NCI-H345 treated with DMSO at 0.1 percent for 48 hours (cell line): ENCODE measurements at regions not wholly inside any gene's neighbourhood (a gene's known extent, or its start where the extent isn't known, plus 50 kb on each side); places are given as distances from the start of the nearest gene placed in this dataset.
"Not testable (repeated sequence)": the region's sequence is repeated elsewhere in the genome, so short reads cannot be mapped to it uniquely, and the experiment has no call there.

ENCODE experiments used
- DNase-seq: peaks from one replicate; lab custom pipeline; 2025; ENCODE audit not compliant: unreplicated experiment; lab: John Stamatoyannopoulos, UW

DNA sequence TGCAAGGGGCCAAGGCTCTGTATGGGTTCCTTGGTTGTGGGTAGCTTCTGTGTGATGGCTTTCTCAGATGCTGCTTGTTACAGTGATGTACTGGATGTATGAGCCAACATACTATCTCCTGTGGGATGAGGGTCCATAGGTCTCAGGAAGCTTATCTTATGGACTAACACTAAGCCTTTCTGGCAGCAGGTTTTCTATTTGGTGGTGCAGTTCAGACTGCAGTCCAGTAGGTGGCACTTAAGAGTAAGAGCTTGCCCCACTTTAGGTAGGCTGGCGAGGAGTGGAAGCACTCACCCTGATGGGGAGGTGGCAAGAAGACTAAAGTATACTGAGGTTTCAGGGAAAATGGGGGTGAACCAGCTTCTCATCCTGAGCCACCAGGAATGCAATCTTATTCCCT is 306.7 kb upstream of the MAOA start:
- DNase-seq = no peak

DNA sequence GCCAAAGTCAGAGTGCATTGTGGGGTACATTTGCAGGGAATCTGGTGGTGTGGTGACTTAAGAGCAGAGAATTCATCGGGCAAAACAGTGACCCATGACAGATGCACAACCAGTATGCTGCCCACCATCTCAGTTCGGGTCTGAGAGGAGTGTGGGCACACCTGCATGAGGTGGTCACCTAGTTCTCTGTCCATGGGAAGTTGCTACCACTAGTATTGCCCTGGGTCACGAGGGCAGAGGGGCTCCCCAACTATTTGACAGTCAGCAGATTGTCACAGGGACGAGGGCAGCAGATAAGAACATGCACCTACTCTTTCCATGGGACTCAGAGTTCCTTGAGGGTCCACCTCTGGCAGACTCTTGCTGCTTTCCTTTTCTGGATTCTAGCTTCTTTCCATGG is 305.2 kb upstream of the MAOA start:
- no peak for DNase-seq

DNA sequence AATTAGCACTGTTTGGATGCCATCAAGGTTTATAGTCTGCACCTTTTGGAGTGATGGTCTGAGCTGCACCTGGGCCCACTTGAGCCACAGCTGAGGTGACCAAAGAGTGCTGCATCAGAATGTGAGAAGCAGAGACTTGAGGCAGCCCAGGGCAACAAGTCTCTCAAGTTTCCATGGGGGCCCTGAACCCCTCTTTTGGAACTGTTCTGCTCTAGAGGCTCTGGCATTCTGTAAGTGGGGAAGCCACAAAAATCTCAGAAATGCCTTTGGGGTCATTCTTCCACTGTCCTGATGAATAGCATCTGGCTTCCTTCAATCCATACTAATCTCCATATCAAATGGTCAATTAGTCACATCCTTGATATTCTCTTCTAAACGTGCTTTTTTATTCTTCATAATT is 298.4 kb upstream of the MAOA start:
- DNase-seq = no peak

DNA sequence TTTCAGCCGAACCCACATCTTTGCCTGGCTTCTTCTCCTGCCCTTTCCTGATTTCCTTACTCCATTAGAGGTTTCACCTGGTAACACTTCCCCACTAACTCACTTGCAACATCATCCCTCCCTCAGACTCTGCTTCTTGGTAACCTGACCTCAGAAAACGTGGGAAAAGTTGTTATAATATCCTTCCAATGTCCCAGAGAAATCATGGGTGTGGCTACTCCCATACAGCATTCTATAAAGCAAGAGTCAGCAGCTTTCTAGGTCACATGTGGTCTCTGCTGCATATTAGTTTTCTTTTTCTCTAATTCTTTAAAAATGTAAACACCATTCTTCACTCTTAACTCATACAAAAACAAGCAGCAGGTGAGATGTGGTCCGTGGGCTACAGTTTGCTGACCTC is 283.1 kb upstream of the MAOA start:
- DNase-seq = no peak

DNA sequence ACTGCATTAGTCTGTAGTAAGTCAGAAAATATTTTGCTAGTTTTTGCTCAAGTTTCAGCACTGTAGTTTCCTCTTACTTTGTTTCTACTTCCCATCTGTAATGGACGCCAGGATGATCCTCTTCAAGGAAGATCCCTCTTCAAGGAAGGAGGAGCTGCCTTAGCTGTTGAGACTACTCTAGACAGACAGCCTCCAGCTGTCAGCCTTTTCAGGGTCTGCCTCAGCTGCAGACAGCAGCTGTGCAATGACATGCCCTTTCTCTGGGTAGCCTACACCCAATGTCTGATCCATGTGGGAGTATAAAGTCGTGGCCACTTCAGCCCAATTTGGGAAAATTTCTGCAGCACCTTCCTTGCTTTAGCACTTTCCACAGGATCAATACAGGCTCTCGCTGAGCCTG is 281.0 kb upstream of the MAOA start:
- no peak for DNase-seq

DNA sequence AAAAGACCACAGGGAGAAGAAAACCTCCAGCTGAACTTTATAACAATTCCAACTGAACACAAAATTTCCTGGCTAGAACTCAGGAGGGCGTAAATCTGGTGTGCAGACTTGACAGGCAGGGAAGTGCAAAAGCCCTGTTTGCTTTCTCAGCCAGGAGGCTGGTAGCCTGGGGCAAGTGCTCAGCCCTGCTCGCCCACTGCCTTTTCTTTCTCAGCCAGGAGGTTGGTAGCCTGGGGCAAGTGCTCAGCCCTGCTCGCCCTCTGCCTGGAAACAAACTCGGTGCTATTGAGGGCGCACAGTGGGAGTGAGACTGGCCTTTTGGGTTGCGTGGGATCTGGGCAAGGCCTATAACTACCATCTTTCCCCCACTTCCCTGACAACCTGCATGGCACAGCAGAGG is 275.4 kb upstream of the MAOA start:
- no peak for DNase-seq

DNA sequence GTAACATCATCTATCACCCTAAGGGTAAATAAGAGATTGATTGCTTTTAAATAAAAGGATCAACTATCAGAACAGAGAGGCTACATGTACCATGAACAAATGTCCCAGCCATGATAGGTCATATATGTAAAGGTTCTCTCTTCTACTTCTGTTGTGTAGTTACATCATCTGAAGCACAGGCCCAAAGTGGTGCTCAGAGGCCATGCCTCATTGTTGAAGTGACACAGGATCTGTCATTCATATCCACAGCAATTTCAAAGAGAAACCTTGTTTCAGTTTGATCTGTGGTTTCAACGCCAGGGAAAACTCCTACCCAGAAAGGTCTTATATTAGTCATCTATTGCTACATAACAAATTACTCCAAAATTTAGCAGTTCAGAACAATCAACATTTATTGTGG is 269.2 kb upstream of the MAOA start:
- DNase-seq = no peak

DNA sequence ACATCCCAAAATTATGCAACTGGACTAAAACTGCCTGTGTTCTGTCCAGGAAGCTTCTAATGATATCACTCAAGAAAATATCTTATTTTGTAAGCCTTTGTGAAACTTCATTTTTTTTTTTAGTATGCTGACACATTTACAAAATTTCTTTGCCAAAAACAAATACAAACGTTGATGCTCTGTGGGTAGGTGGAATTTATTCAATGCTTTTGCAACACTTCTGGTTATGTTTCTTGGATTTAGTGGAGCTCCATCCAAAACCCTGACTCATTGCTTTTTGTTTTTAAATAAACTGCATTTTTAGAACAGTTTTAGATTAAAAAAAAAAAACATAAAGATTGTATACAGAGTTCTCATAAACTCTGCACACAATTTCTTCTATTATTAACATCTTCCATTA is 250.9 kb upstream of the MAOA start:
- DNase-seq = no peak

DNA sequence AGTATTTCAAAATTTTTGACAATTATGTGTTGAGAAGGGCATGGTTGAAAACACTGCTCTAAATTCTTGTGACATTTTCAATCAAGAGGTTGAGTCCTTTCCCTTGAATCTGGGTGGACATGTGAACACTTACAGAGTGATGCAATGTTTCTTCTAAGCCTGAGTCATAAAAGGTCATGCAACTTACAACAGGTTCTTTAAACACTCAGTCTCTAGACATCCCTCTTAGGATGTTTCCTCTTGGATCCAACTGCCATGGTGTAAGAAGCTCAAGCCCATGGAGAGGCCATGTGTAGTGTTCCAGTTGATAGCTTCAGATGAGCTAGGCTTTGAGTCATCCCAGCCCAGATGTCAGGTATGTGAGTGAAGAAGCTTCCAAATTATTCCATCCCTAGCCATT is 232.2 kb upstream of the MAOA start:
- no peak for DNase-seq

DNA sequence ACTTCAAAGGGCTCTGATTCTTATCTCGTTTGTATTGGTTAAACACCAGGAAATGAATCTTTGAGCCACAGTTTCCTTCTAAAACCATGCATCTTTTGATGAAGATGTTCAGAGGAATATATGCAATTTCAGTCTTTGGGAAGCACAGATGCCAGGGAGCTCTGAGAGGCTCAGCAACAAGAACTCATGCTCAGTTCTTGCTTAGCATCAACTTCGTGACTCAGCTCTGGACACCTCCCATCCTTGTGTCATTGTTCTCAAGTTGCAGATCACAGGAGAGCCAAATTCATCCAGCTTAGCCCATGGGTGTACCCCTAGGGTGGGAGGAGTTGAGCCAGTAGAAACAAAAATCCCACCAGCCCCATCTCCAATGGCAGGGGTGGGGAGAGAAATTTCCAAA is 219.6 kb upstream of the MAOA start:
- no peak for DNase-seq

DNA sequence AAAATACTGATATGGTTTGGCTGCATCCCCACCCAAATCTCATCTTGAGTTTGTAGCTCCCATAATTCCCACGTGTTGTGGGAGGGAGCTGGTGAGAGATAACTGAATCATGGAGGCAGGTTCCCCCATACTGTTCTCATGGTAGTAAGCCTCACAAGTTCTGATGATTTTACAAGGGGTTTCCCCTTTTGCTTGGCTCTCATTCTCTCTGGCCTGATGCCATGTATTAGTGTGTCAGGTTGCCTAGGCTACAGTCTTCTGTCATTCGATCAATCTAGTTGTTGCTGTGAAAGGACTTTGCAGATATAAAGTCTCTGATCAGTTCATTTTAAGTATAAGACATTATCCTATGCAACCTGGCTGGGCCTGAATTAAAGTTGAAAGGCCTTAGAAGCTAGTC is 209.3 kb upstream of the MAOA start:
- DNase-seq = no peak

DNA sequence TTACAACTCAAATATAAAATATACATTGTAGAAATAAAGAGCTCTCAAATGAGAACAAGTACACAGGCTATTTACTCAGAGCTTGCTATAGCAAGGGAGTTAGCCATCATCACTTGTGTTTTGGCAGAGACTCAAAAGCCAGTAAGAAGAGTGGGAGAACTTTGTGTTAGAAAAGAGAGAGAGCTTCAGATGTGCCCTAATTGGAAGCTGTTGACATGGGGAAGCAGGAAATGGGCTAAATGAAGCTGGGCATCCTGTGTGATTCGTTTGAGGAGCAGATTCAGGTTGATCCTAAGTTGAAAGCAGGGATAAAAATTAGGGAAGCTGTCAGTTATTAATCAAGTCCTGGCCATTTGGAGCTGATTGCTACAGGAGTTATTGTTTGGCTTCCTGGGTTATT is 207.4 kb upstream of the MAOA start:
- DNase-seq = no peak

DNA sequence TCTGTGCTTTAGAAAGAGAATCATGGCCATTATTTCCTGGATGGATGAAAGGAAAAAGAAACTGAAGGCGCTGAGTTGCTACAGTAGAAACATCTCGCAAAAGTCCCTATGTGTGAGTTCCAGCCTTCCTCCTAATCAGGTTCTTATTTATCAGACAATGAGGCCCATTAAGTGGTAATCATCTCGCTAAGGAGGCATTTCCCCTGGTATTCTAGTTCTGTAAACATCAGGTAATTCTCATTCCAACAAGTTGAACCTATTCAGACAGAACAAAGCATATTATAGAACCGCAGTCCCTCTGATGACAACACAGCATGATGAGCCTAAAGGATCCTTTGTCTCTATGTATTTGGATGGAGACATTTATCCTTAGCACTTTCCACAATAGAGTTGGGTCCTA is 205.7 kb upstream of the MAOA start:
- DNase-seq = no peak

DNA sequence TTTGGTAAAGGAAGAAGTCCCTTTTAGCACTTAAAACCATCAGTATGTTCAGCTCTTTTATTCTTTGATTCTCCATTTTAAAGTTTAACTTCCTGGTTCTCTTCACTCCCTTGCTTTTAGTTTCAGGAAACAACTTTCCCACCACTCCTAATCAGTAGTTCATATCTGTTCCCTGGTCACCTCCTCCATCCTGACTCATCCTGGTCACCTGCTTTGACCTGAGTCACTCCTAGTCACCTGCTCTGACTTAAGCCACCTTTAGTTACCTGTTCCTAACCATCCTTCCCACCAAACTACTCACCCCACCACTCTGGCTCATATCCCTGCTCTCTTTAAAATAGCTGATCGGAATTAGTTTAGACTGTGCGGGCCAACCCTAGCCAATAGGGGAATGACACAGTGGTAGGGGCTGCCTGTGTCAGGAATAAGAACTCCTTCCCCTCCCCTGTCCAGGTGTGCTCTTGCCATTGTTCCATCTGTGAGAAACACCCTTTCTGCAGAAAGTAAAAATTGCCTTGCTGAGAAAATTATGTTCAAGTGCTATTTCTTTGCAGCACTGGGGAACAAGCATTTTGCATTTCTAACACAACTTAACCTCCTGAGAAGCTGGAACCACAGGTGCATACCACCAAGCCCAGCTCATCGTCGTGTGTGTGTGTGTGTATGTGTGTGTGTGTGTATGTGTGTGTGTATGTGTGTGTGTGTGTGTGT is 204.0 kb upstream of the MAOA start:
- DNase-seq = not testable (repeated sequence)

DNA sequence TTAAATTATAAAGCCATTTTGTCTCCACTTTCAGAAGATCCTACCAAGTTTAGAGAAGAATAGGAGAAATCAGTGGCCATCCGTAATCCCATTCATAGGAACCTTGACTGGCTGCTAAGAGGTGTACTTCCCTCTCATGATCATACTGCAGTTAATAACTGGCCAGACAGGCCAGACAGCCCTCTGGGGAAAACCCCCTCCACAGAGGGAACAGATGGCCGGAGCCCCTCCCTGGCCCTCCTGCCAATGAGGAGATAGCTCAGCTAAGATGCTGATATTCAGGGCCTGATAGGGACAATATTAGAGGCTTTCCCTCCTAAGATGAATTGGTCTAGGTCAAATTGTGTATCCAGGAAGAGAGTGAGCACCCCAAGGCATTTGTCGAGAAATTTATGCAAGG is 200.0 kb upstream of the MAOA start:
- DNase-seq = no peak

DNA sequence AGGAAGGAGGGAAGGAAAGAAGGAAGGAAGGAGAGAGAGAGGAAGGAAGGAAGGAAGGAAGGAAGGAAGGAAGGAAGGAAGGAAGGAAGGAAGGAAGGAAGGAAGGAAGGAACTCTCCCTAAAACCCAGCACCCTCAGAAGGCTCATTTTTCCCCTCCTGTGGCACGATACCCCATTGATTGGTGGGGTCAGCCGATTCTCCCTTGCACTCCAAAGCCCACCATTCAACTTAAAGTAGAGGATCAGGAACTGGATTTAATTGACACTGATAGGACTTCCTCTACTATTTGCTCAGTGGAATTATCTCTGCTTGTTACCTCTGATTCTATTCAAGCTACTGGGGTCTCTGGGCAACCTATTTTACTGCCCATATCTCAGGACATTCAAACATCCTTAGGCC is 199.2 kb upstream of the MAOA start:
- no peak for DNase-seq

DNA sequence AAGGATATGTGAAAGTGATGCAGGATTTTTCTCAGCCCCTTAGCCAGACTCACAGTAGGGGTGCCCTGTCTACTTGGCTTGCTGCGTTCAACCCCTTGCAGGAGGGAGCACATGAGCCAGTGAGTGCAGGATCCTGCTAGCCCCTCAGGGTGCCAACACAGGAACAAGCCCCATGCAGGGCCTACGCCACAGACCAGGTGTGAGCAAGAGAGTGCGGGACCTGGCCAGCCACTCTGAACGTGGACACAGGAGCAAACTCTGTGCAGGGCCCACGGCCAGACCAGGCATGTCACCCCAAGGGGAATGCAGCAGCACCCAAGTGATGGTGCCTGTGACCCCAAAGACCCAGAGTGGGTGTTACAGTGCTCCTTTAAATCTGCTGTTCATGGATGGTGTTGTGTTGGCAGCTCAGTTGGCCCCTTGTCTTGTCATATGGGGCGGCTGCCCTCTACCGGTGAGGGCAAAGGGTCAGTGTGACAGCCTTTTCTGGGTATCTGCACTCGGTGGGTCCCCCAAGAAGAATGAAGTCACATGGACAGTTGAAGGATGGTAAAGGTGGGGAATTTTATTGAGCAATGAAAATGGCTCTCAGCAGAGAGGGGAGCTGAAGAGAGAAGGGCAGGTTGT is 188.4 kb upstream of the MAOA start:
- DNase-seq = no peak

DNA sequence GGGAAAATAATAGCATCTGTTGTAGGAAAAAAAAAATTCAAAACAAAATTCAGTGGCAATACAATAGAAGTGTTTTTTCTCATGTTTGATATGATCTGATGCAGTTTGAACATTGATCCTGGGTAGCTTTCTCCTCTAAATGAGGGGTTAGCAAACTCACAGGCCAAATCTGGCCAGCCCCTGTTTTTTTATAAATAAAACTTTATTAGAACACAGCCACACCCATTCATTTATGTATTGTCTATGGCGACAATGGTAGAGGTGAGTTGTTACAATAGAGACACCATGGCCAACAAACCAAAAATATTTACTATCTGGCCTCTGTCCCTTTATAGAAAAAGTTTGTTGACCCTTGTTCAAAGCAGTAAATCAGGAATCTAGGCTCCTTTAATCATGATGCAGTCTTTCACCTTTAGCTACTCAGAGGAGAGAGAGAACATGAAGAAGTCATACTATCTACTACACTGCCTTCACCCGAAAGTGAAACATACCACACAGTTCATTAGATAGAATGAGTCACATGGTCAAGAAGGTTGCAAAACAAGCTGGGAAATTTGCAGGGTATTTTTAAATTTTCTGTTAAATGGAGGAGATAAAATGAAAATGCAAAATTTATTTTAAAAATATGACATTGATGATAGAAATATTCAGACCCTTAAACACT is 186.6 kb upstream of the MAOA start:
- DNase-seq = no peak

DNA sequence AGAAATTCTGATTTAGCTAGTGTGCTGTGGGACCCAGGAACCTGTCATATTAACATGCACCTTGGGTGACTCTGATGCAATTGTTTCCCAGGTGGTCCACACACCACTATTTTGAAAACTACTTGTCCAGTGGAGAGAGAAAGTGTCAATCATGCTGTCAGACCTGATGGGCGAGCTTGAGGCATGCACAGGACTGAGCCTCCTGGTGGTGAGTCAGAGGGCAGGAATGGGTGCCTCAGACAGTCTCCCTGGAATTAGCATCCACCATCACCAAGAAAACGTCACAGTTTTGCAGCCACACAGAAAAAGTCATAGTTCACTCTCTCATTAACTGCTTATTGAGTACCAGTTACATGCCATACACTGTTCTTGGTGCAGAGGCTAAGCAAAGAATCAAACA is 181.8 kb upstream of the MAOA start:
- no peak for DNase-seq

DNA sequence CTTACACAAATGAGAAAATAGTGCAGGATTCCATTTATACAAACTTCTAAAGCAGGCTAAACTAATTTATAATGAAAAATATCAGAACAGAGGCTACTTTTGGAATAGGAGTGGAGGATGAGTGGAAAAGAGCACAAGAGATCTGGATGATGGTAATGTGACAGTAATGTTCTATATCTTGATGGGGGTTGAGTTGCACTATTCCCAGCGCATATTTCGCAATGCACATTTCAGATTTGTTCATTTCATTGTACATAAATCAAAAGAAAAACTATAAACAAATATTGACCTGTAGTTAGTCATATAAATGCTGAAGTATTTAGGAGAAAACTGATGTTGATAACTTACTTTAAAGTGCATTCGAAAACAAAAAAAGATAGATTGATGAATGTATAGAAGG is 177.0 kb upstream of the MAOA start:
- no peak for DNase-seq

DNA sequence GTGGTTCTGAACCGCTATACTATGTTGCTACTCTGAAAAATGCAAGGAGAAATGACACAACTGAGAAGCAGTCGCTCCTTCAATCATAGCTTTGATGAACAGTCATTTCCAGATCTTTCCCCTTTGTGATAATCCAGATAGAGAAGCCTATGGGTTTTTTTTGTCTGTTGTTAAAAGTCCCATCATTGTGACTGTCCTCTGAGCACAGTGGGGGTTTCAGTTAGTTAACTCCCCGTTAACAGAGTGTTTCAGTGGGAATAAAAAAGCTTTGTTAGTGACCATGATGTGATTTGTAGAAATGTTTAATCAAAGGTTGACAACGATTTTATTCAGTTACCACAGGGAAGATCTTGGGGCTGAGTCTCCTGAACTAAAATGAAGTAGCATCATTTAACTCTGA is 176.2 kb upstream of the MAOA start:
- no peak for DNase-seq

DNA sequence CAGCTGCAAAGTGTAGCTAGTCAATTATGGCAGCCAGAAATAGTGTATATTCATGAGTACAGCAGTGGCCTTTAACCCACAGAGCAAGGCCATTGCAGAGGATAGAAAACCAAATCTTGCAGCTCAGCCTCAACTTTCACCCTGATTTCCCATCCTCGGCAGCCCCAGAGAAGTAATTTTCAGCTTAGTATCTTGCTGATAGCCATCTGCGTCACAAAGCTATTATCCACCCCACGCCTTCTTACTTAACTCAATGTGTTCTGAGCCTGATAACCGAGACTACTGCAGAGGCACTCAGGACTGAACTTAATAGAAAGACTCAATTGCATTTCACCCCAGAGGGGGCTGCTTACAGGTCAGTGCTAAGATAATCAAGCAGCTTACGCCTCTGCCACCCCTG is 174.5 kb upstream of the MAOA start:
- DNase-seq = no peak

DNA sequence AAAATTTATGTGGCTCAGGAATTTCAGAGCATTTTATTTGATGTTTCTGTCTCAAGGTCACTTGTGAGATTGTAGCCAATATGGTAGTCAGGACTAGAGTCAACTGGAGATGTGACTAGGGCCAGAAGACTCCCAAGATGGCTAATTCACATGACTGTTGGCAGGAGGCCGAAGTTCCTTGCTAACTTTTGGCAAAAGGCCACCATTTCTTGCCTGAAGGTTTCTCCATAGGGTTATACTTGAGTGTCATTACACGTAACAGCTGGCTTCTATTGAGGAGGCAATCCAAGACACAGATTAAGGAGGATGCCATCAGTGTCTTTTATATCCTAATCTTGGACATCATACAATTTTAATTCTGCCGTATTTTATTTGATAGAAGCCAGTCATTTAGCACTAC is 162.3 kb upstream of the MAOA start:
- no peak for DNase-seq
